GM23248 (cell line): ENCODE measurements at regions not wholly inside any gene's neighbourhood (a gene's known extent, or its start where the extent isn't known, plus 50 kb on each side); places are given as distances from the start of the nearest gene placed in this dataset.

ENCODE experiments used
- EZH2 ChIP-seq: fragments of 200-600 bp; sonication (generic); IDR thresholded peaks from 2 replicates; pipeline ENCODE4 v1.6.1; 2018; ENCODE audit warnings: antibody characterized with exemption, mild to moderate bottlenecking; ENCODE audit not compliant: insufficient read depth, poor library complexity, severe bottlenecking
- EZH2phosphoT487 ChIP-seq: fragments of 200-600 bp; sonication (generic); IDR thresholded peaks from 2 replicates; pipeline ENCODE4 v1.6.1; 2018; ENCODE audit warnings: antibody characterized with exemption, moderate library complexity, mild to moderate bottlenecking, low read depth; ENCODE audit not compliant: insufficient read depth

DNA sequence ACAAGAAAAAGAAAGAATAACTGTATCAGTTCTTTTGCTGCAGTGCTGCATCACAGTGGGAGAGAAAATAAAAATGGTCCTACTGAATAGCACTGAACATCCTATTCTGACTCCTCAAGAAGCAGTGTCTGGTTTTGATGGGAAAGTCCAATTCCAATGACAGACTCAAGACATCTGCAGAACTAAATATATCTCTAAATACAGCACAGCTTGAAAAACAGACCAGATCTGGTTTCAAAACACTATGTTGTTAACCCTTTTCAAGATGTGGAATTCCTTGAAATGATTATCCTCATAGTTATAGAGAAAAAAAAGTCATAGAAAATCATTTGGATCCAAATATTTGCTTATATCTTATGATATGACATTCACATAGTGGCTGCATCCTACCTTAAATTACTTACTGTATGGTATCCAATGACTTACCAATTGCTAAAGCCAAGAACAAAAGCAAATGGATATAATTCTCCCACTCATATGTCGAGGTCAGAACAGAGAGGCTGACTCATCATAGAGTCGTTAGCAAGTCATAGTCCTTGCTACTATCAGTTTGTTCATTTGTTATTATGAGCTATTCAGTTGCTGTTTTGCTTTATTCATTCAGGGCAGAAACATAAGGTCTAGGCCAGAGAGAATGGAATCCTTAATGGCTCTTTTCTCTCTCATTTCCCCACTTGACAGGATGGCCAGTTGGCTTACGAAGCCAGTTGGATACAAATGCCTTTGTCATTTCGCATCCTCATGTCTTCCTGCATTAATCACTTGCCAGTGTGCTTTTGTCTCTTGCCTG lies 62.5 kb upstream of the ACVR2A start:
- TF ChIP-seq EZH2 (no peak), EZH2phosphoT487 (no peak)
